ENCODE measurements at regions not wholly inside any gene's neighbourhood (a gene's known extent, or its start where the extent isn't known, plus 50 kb on each side); places are given as distances from the start of the nearest gene placed in this dataset.
"Not testable (repeated sequence)": the region's sequence is repeated elsewhere in the genome, so short reads cannot be mapped to it uniquely, and the experiment has no call there.

- no peak for DNase-seq
Measured at GRCh38 chr5:167851416-167851815, 440.0 kb upstream of the WWC1 start.

DNA sequence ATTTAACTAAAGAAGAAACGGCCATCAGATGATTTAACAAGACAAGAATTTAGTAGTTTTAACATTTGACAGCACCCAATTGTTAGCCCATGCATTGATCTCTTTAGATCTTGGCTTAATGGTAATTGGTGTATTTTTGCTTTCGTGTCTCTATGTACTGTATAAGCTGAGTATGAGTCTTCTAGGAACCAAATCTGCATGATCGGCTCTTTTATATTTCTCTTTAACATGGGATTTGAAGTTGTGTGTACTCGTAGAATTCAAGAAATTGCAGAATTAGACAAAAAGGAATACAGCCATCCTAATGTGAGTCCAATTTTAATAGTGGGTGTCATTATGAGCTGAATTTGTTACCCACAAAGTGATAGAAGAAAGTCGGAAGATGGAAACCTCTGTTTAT lies 438.9 kb upstream of the WWC1 start:
- DNase-seq = no peak

- DNase-seq = no peak
Measured at GRCh38 chr5:167853421-167853820, 438.0 kb upstream of the WWC1 start.

DNA sequence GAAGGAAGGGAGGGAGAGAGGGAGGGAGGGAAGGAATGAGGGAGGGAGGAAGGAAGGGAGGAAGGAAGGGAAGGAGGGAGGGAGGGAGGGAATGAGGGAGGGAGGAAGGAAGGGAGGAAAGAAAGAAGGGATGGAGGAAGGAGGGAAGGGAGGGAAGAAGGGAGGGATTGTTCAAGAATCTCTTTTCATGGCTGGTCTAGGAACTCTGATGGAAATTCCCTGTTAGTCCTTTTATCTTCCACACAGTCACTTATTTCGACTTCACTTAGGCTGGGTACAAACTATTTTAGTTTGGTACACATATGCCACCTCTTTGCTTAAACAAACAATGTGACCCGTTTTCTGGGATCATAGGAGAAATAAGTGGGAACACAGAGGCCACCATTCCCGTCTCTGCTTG lies 435.6 kb upstream of the WWC1 start:
- DNase-seq = no peak

- no peak for DNase-seq
Measured at GRCh38 chr5:167857321-167857720, 434.1 kb upstream of the WWC1 start.

- not testable (repeated sequence) for DNase-seq
Measured at GRCh38 chr5:167858186-167858855, 433.1 kb upstream of the WWC1 start.

DNA sequence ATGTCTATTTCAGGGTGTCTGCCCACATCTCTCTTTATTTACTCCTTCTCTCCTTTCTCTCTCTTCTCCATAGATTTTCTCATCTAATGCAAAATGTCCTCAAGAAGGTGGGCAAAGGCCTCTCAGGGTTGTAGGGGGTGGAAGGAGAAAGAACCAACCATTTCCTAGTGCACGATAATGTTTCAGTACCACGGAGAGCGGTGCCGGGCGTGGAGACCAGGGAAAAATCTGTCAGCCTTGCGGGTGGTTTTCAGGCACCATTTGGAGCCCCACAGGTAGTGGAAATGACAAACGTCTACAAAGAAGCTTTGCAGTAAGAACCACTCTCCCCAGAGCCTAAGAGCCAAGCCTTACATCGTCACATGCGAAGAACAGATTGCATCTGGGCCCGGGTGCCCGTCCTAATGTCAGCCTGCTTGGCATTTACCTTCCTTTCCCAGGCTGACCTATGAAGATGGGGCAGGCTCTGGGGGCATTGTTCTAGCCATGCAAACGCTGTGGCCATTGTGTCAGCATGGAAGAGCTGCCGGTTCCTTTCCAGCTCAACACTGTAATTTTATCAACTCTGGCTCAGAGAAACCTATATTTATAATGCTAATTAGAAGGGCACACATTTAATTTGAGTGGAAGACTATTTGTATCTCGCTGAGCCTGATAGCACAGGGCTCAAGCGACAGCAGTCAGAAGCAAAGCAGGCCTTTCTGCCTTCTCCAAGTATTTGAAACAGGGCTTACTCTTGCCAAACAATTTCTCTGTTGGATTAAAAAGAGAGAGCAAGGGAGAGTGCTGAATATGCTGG lies 430.1 kb upstream of the WWC1 start:
- no peak for DNase-seq

DNA sequence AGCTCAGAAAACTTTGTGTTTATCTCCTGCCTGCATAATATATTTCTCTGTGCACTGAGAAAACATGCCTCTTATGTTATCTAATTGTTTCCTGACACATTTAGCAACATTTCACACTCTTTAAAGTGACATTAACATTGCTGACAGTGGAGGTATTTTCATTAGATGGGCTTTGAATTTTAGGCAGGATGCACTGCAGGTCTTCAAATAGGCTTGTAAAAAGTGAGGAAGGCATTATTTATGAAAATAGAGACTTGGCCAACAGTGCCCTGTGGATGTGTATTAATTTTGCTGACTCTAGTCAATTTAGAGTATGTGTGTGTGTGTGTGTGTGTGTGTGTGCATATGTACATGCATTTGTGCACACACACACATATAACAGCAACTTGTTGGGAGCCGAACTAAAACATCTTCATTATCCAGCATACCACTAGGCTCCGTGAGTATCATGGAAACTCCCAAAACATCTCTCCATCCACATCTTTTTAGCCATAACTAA lies 429.5 kb upstream of the WWC1 start:
- no peak for DNase-seq

GRCh38 chr5:167863883-167864282 lies 427.6 kb upstream of the WWC1 start:
- DNase-seq = no peak

DNA sequence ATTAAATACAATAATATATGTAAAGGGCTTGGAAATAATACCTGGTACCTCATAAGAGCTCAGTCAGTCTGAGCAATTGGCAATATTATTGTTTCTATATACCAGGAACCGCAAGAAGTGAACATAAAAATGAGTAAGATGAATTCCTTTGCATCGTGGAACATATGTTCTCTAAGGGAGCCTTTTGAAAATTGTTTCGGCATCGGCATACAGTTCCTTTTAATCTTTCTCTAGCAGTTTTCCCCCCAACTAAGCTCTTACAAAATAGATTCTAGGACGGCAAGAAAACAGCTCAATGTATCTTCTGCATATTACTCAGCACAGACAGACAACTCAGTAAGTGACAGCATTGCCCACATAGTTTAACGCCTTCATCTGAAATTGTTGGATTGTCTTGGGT lies 426.6 kb upstream of the WWC1 start:
- DNase-seq = no peak

- no peak for DNase-seq
Measured at GRCh38 chr5:167866797-167867196, 424.6 kb upstream of the WWC1 start.

DNA sequence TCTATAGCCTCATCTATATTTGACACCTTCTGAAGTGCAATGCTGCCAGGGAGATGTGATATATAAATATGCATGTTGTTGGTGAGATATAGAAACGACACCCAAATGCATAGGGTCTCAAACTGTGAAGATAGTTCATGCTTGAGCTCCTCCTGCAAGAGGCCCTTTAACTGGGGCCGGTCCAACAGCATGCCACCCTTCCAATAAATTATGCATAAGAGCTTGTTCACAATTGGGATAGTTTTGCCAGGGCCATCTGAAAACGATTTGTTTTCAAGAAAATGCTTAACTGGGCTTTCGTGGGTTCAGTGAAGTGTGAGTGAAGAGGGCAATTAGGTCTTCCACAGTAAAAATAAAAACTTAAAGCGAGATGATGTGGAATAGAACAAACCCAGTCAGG lies 424.2 kb upstream of the WWC1 start:
- DNase-seq = no peak

DNA sequence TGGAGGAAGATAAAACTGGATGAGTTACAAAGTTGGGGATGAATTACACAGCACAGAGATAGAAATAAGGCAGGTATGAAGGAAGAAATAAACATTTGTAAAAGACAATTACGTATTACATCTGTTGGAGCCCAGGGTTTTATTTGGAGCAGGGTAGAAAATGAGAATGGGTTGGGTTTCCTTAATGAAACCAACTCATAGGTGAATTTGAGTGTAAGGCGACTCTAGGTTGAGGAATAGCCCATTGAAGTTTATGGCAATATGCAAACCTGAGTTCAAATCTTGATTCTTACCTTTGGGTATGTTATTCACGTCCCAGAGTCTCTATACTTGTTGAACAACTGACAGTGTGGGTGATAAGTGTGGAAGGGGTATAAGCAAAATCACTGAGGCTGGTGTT lies 422.3 kb upstream of the WWC1 start:
- DNase-seq = no peak

GRCh38 chr5:167870055-167870454 lies 421.4 kb upstream of the WWC1 start:
- DNase-seq = no peak

- no peak for DNase-seq
Measured at GRCh38 chr5:167871091-167871490, 420.4 kb upstream of the WWC1 start.

- no peak for DNase-seq
Measured at GRCh38 chr5:167872791-167873190, 418.7 kb upstream of the WWC1 start.

DNA sequence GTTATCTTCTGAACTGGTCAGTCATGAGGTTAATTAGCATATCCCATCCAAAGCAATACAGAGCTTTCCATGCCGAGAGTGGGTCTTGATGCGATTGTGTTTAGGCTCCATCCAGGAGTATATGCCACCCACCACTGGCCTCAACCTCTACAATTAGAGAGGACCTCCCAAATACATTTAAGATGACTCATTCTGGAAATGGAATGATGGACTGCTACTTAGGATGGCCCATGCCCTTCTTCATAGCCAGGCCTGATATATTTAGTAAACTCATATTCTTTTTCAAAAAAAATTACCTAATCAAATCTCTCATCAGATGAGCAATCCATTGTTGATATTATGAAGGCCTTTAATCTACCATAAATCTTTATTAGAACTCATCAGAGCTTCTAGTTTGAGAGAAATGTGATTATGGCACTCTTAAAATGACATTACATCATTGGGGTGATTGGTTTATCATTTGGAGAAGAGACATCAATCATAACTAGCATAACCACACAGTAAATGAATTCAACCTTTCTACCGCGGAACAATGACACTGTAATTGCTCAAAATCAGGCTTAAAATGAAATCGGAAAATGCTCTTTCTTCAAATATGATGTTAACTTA lies 414.2 kb upstream of the WWC1 start:
- no peak for DNase-seq

- DNase-seq = no peak
Measured at GRCh38 chr5:167877924-167878323, 413.5 kb upstream of the WWC1 start.

DNA sequence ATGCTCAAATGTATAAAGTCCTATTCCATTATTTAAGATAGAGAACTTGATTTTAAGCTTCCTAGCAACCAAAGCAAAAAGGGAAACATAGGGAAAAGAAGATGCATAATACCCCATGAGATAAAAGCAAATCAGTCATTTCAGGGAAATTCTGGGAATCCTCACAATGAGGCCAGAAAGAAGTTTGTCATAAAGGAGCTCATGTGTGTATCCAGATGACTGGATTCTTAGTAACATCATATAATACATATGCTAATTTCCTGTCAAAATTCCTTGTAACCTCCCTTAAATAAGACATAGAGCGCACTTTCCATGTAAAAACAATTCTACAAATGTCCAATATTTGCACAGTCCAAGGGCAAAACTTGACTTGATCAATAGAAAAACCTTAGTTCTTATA lies 411.0 kb upstream of the WWC1 start:
- no peak for DNase-seq

DNA sequence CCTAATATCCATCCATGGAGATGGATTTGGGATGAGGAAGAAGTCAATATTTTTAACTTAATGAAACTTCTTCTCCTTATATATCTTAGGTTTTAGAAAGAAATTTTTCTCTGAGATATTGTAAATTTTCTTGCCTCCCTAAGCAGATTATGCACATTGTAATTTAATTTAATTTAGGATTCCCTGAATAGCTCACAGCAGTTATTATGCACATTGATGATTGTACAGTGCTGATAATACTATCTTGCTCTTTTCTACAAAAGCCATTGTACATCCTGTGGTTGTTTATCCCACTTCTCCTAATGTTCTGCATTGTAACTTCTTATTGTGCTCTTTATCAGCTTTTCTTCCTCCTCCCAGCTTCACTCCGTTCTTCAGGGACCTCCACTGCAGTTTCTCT lies 410.4 kb upstream of the WWC1 start:
- DNase-seq = no peak

DNA sequence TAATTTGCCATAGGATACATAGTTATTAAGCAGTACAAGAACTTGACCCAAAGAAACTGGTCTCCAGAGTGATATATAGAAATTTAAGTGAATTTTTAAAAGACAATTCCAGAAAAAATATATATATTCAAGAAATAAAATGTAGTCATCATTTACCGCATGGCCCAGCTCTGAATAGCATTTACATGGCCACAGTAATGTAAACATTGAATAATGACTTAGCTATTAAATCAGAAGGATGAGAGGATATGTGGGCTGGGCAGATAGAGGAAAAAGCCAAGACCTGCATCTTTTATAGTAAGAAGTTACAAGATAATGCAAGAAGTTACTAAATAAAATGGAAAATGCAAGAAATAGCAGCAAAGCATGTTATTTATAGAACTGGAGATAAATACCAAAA lies 405.2 kb upstream of the WWC1 start:
- DNase-seq = no peak

DNA sequence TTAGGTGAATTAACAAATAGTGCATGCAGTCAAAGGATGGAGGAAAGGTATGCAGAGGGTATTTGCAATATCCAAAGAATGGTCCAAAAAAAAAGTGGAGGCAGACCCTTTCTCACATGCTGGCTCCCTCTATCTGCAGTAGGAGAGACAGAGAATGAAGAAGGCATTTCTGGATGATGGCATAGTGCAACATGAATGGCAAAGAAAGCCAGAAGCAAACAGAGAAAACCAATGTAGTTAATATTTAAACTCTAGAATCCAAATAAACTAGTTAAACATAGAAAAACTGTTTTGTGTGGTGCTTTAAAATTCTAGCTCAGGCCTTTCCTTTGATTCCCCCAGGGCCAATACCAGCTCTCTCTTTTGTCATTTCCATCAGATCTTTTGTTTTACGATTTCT lies 403.1 kb upstream of the WWC1 start:
- DNase-seq = no peak

DNA sequence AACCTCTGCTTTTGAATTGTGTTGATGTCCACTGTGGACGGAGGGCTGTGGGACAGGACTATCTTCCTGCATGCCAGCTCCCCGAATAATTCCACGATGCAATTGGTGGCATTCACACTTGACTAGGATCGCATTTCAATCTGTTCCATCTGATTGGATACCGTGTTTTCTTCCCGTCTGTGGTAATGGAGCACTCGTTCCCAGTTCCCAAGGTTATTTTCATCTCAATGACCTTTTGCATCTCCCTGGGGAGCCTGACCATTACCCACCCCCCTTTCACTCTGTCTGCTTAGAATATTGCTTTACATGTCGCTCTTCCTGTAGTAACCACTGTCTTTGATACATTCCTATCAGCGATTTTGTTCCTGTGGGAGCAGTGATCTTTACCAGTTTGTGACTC lies 402.2 kb upstream of the WWC1 start:
- DNase-seq = no peak

All from activated gamma-delta T cell treated with Interleukin-2 at 50 U/mL for 16 hours (primary cell).